Adrenal gland (tissue), 9 donors: ENCODE measurements at regions not wholly inside any gene's neighbourhood (a gene's known extent, or its start where the extent isn't known, plus 50 kb on each side); places are given as distances from the start of the nearest gene placed in this dataset.
A peak's percentile ranks its signal among the peaks of the same experiment; 100 is the strongest.
"Not testable (repeated sequence)": the region's sequence is repeated elsewhere in the genome, so short reads cannot be mapped to it uniquely, and the experiment has no call there.

Experiments used
- DNase-seq, 7 donors: peaks; one replicate each; pipeline ENCODE4 v3.0.0-alpha.2; 2019 to 2020
- H3K27ac ChIP-seq, 5 donors: fragments of 200-600 bp; sonication (generic) in 4 of 5; 1 replicate in 3 of 5; 2 replicates in 2 of 5; pipeline versions ENCODE4 v1.5.1 to v1.8.0; 2016 to 2020; ENCODE audit warnings: mild to moderate bottlenecking in 1 of 5
- H3K27me3 ChIP-seq: fragments of 200-600 bp; 2 replicates; pipeline ENCODE4 v1.8.0; 2021
- H3K36me3 ChIP-seq, 2 donors: fragments of 200-600 bp; replicated peaks in 1 of 2; 1 replicate in 1 of 2; 2 replicates in 1 of 2; pipeline versions ENCODE4 v1.5.1 to v1.8.0; 2018 to 2022
- H3K4me1 ChIP-seq, 2 donors: fragments of 200-600 bp; replicated peaks in 1 of 2; 1 replicate in 1 of 2; 2 replicates in 1 of 2; pipeline versions ENCODE4 v1.5.1 to v1.8.0; 2018 to 2021
- H3K4me3 ChIP-seq, 4 donors: fragments of 200-600 bp; sonication (generic) in 3 of 4; one replicate each; pipeline ENCODE4 v1.5.1; 2016 to 2018
- H3K9me3 ChIP-seq, 3 donors: fragments of 200-600 bp; sonication (generic) in 1 of 3; replicated peaks in 1 of 3; 1 replicate in 2 of 3; 2 replicates in 1 of 3; pipeline versions ENCODE4 v1.5.1 to v1.8.0; 2016 to 2021
- WGBS, 4 donors: extraction: QIAGEN DNeasy Blood & Tissue Kit in 2 of 4; methylation state at CpG; one replicate each; pipeline versions ENCODE4 v1.1.5 to v1.1.7; 2013 to 2017; 5-methylcytosine and 5-hydroxymethylcytosine counted together
- intact Hi-C, 2 donors: fragments of 100-400 bp; cut with DNase I; formaldehyde crosslinking; loops; one replicate each; pipeline versions ENCODE4 v1.14.1 to v1.15.0; 2022 to 2023
- donor health status: healthy with polysubstance abuse.
- donor health status: Bipolar disorder and iron deficiency.
- donor health status: DM: yes; HTN: yes; CAD: no.
- donor health status: DM: no; HTN: no; CAD: no.
- donor health status: DM: no; HTN: no; CAD: no.

DNA sequence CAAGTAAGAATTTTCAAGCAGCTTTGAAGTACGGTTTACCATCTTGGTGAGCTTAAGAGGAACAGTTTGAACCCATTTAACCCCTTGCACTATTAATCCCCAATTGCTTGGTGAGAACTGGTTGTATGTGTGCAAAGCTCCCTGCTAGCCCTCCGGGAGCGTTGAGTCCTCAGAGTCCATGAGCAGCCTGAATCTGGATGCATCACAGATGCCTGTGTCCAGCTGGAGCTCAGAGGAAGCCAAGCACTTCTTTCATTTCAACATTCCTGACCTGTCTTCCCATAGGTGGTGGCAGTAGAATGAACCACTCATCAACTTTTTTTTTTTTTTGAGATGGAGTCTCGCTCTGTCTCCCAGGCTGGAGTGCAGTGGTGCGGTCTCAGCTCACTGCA lies 199.9 kb upstream of the IRF2BP2 start:
- H3K4me3 ChIP-seq = not testable (repeated sequence)
- WGBS, 4 donors = 64 to 83% (median 73%) methylated on average over 1 to 5 of the region's 5 CpGs
- H3K27ac ChIP-seq = peak overlapping the region in 1 of 5 donors; percentile 49

DNA sequence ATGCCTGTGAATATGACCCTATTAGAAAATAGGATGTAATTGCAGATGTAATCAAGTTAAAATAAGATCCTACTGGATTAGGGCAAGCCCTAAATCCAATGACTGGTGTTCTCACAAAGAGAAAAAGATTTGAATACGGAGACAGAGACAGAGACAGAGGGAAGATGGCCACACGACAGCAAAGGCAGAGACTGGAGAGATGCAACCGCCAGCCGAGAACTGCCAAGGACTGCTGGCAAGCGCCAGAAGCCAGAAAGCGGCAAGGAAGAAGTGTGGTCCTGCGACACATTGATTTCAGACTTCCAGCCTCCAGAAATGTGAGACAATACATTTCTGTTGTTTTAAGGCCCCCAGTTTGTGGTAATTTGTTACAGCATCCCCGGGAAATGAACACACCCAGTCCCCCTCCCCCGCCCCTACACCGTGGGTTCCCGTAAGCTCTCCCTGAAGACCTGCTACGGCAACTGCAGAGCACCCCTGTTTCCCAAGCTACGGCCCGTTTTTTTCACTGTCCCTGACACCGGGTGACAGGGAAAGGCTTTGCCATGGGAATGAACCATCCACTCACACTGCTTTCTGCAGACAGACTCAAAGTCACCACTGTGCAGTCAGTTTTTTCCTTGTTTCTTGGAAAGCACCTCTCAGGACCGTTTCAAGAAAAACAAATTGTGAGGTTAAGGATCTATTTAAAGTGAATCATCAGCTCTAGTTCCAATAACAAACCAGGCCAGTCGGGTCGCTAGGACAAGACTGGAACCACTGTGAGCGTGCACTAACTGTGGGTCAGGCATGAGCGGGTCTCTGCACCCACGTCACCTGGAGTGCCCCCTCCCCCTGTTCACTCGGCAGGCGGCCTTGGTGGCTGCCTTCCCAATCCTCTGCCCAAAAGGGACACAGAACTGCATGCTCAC lies 199.2 kb upstream of the IRF2BP2 start:
- peak overlapping the region in 1 of 5 donors; percentile 49 for H3K27ac ChIP-seq
- H3K4me3 ChIP-seq, H3K36me3 ChIP-seq, H3K27me3 ChIP-seq, intact Hi-C loops, H3K9me3 ChIP-seq, H3K4me1 ChIP-seq: not testable (repeated sequence)
- WGBS, 4 donors = 50 to 73% (median 56%) methylated on average over 6 to 15 of the region's 23 CpGs
- peak in 3 of 7 donors; percentile 38 to 43 (median 42) for DNase-seq

More for the DNA sequence above, 199.9 kb upstream of the IRF2BP2 start:
- H3K4me1 ChIP-seq, DNase-seq, intact Hi-C loops, H3K27me3 ChIP-seq, H3K36me3 ChIP-seq, H3K9me3 ChIP-seq: not testable (repeated sequence)

DNA sequence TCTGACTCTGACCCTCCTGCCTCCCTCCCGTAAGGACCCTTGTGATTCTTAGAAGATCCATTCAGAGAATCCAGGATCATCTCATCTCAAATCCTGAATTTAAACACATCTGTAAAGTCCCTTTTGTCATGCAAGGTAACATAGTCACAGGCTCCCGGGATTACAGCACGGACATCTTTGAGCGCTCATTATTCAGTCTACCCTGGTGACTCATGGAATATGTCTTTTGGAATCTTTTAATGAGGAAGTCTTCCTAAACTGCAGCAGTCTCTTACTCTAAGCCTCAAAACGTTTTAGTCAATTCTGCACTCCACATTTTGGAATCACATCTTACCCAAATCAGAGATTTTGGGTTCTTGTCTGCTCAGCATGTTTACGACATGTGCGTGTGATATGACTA lies 198.5 kb upstream of the IRF2BP2 start:
- H3K27ac ChIP-seq = not testable (repeated sequence)

DNA sequence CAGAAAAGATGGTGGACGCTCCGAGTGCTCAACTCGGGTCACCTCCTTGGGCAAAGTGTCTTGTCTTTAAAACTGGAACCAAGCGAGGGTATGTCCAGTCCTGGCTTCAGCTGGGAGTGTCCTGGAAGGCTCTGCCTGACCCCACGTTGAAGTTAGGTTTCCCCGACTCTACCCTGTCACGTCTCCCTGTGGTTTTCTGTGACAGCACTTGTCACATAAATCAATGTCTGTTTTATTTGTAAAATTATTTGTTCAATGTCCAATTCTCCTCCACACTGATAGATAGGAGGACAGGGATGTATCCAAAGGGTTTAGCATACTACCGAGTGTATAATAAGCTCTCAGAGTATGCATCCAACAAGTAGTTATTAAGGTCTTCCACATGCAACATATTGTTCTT lies 197.7 kb upstream of the IRF2BP2 start:
- not testable (repeated sequence) for H3K4me1 ChIP-seq, H3K27ac ChIP-seq

More for the DNA sequence above, 198.5 kb upstream of the IRF2BP2 start:
- H3K27me3 ChIP-seq, intact Hi-C loops, H3K4me1 ChIP-seq, H3K9me3 ChIP-seq, H3K4me3 ChIP-seq, DNase-seq, H3K36me3 ChIP-seq: not testable (repeated sequence)
- WGBS, 4 donors = 55 to 79% (median 70%) methylated on average over 3 to 4 of the region's 7 CpGs

DNA sequence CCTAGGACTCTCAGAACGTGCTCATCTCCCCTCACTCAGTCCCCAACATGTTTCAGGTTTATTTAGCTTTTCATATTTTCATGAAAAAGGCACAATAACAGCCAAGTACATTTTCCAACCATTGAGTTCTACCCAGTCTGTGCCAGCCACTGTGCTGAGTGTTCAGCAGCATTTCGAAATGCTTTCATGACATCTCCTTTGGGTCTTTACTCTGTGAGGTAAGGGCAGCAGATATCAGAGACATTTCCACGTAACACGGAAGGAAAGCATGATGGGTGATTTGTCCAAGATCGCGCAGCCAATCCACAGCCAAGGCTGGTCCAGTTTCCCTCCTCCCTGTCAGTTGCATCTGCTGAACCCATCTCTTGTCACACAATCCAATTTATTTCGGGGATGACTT lies 192.6 kb upstream of the IRF2BP2 start:
- intact Hi-C loops, H3K27ac ChIP-seq, H3K4me1 ChIP-seq, H3K27me3 ChIP-seq, H3K9me3 ChIP-seq, H3K4me3 ChIP-seq, DNase-seq, H3K36me3 ChIP-seq: not testable (repeated sequence)
- WGBS, 4 donors = 89 to 90% (median 89%) methylated on average over 7 of the region's 7 CpGs

More for the DNA sequence above, 197.7 kb upstream of the IRF2BP2 start:
- DNase-seq, H3K9me3 ChIP-seq, intact Hi-C loops, H3K4me3 ChIP-seq, H3K27me3 ChIP-seq, H3K36me3 ChIP-seq: not testable (repeated sequence)
- 74 to 88% (median 77%) methylated on average over 3 to 4 of the region's 8 CpGs for WGBS, 4 donors

DNA sequence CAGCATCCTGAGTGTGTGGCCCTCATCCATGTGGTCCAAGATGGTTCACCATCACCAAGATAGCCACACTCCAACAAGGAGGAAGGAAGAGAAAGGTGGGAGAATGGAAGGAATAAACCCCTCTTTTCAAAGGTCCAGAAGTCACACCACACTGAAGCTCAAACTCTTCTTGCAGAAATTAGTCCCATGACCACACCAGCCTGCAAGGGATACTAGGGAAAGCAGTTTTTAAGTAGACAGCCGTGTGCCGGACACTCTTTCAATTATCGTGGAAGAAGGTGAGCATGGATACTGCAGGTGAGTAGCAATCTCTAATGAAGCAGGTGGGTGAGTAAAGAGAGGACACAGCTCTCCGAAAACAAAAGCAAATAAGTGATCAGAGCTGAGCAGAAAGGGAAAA lies 191.7 kb upstream of the IRF2BP2 start:
- H3K27me3 ChIP-seq, intact Hi-C loops, H3K27ac ChIP-seq, H3K4me1 ChIP-seq, H3K9me3 ChIP-seq, DNase-seq, H3K4me3 ChIP-seq, H3K36me3 ChIP-seq: not testable (repeated sequence)
- WGBS, 4 donors = 85 to 91% (median 88%) methylated on average over 4 of the region's 4 CpGs

DNA sequence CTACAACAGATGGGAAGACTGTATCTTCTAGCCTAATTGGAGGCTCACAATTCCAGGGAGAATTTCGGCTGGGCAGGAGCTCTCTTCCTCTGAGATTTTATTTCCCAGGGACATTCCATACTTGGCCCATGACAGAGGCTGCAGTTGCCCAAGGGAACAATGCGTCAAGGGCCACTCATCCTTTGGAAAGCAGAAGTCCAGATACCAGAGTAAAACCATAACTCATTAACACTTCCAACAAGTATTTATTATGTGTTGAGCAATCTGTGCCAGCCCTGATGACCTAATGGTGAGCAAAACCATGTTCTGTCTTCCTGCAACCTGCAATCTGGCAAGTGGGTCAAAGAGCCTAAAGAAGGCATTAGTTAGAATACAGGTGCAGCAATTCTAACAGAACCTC lies 191.2 kb upstream of the IRF2BP2 start:
- H3K27ac ChIP-seq, intact Hi-C loops, H3K4me1 ChIP-seq, H3K4me3 ChIP-seq, H3K36me3 ChIP-seq, H3K9me3 ChIP-seq, H3K27me3 ChIP-seq, DNase-seq: not testable (repeated sequence)
- no CpG with 5 or more reads among the region's 2 CpGs for WGBS, 4 donors

DNA sequence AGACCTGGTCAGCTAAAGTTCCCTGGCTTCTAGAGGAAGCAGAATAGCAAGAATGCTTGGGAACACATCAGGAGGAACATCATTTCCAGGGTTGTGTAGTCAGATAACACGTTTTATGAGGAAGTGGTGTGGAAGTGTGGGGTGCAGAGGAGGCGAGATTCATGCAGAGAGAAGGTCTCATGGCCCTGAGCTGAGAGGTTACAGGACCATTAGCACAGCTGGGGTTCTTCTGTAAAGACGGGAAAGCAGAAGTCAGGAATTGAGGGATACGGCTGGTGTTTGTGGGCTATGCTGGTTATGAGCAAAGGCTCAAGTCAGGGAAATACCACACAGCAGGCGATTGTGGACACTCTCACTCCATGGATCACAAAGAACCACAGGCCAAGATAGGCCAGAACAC lies 190.6 kb upstream of the IRF2BP2 start:
- intact Hi-C loops, H3K9me3 ChIP-seq, H3K36me3 ChIP-seq, H3K4me3 ChIP-seq, H3K27ac ChIP-seq, H3K4me1 ChIP-seq, H3K27me3 ChIP-seq, DNase-seq: not testable (repeated sequence)
- 71 to 90% (median 81%) methylated on average over 4 to 5 of the region's 5 CpGs for WGBS, 4 donors

DNA sequence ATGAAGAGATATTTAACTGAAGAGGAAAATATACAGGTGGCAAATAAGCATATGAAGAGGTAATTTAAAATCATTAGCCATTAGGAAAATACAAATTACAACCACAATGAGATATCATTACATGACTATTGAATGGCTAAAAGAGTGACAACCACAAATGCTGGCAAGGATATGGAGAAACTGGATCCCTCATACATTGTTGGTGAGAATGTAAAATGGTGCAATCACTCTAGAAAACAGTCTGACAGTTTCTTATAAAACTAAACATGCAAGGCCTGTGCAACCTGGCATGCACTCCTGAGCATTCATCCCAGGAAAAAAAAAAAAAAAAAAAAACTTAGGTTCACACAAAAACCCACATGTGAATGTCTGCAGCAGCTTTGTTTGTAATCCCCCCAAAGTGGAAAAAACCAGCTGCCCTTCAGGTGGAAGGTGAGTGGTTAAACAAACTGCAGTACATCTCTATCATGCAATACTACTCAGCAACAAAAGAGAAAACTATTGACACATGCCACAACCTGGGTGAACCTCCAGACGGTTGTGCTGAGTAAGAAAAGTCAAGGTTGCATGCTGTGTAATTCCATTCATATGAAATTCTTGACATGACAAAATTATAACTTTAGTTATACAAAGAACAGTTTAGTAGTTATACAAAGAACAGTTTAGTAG lies 189.2 kb upstream of the IRF2BP2 start:
- 43 to 88% (median 61%) methylated on average over 1 of the region's 1 CpG for WGBS, 4 donors
- H3K4me1 ChIP-seq = not testable (repeated sequence)

DNA sequence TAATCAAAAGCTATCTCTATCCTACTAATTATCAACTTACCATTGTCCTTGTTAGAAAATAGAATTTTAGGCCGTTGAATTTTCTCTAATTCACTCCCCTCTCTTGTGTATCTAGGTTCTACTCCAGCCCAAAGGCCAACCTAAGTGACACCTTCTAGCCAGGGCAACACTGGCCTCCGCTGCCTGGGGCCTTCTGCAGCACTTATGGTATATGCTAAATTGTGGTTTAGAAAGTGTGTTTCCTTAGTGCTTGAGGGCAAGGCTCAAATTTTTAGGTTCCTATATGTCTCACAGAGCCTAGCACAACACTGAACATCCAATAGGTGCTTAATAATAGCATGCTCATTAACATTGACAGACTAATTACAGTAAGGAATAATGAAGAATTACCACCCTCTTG lies 187.2 kb upstream of the IRF2BP2 start:
- H3K4me3 ChIP-seq, H3K4me1 ChIP-seq, H3K27ac ChIP-seq, intact Hi-C loops, H3K27me3 ChIP-seq, H3K9me3 ChIP-seq, DNase-seq, H3K36me3 ChIP-seq: not testable (repeated sequence)
- WGBS, 4 donors = no CpG with 5 or more reads among the region's 2 CpGs

More for the DNA sequence above, 189.2 kb upstream of the IRF2BP2 start:
- H3K4me3 ChIP-seq, H3K27ac ChIP-seq, intact Hi-C loops, H3K9me3 ChIP-seq, DNase-seq, H3K36me3 ChIP-seq, H3K27me3 ChIP-seq: not testable (repeated sequence)

DNA sequence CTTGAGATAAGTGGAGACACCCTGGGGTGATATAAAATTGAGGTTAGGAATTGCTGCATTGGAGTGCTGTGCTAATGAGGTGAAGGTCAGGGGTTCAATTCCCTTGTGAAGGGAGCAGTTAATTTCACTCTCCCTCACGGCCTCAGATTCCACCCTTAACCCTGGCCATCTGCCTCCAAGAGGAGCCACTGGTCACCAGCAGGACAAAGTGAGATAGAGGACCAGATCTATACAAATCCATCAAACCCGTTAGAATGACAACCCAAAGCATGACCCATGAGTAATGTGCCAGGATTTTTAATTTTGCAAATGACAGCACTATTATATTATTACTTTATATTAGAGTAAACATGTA lies 186.4 kb upstream of the IRF2BP2 start:
- DNase-seq, H3K4me3 ChIP-seq, H3K36me3 ChIP-seq, H3K27me3 ChIP-seq, H3K9me3 ChIP-seq, H3K27ac ChIP-seq, H3K4me1 ChIP-seq, intact Hi-C loops: not testable (repeated sequence)
- 70 to 76% (median 72%) methylated on average over 1 to 2 of the region's 2 CpGs for WGBS, 4 donors
